Hematopoietic multipotent progenitor cell treated with erythropoietin and hydrocortisone succinate and interleukin-3 and kit ligand, for 15 days (in vitro differentiated cells): ENCODE measurements at regions not wholly inside any gene's neighbourhood (a gene's known extent, or its start where the extent isn't known, plus 50 kb on each side); places are given as distances from the start of the nearest gene placed in this dataset.

ENCODE experiments used
- DNase-seq: peaks from one replicate; pipeline ENCODE4 v3.0.0-alpha.2; 2015; ENCODE audit warnings: low spot score

- DNase-seq = peak; percentile 11
Measured at GRCh38 chr4:175947117-175947722, 118.4 kb upstream of the WDR17 start.

- DNase-seq = no peak
Measured at GRCh38 chr4:175951794-175952193, 113.8 kb upstream of the WDR17 start.

GRCh38 chr4:175953116-175953515, 112.5 kb upstream of the WDR17 start:
- DNase-seq = no peak

GRCh38 chr4:175953960-175954521, 111.6 kb upstream of the WDR17 start:
- DNase-seq = no peak

- DNase-seq = no peak
Measured at GRCh38 chr4:175954685-175955084, 111.0 kb upstream of the WDR17 start.

- DNase-seq = no peak
Measured at GRCh38 chr4:175961604-175962003, 104.0 kb upstream of the WDR17 start.

- DNase-seq = no peak
Measured at GRCh38 chr4:175970072-175970471, 95.6 kb upstream of the WDR17 start.

GRCh38 chr4:175970724-175971123, 94.9 kb upstream of the WDR17 start:
- no peak for DNase-seq

- DNase-seq = no peak
Measured at GRCh38 chr4:175971388-175972179, 94.1 kb upstream of the WDR17 start.

- no peak for DNase-seq
Measured at GRCh38 chr4:175973027-175973923, 92.4 kb upstream of the WDR17 start.

GRCh38 chr4:175983636-175984035, 82.0 kb upstream of the WDR17 start:
- no peak for DNase-seq

GRCh38 chr4:175986668-175987067, 79.0 kb upstream of the WDR17 start:
- DNase-seq = no peak

GRCh38 chr4:175988511-175988910, 77.1 kb upstream of the WDR17 start:
- no peak for DNase-seq

- no peak for DNase-seq
Measured at GRCh38 chr4:175996206-175996605, 69.4 kb upstream of the WDR17 start.

GRCh38 chr4:175997291-175997690, 68.3 kb upstream of the WDR17 start:
- DNase-seq = no peak

GRCh38 chr4:175998782-175999181, 66.9 kb upstream of the WDR17 start:
- no peak for DNase-seq

GRCh38 chr4:175999944-176000343, 65.7 kb upstream of the WDR17 start:
- no peak for DNase-seq

- DNase-seq = no peak
Measured at GRCh38 chr4:176001151-176002006, 64.3 kb upstream of the WDR17 start.

- DNase-seq = no peak
Measured at GRCh38 chr4:176002007-176002613, 63.5 kb upstream of the WDR17 start.

GRCh38 chr4:176005766-176006165, 59.9 kb upstream of the WDR17 start:
- DNase-seq = no peak

- no peak for DNase-seq
Measured at GRCh38 chr4:176009254-176009653, 56.4 kb upstream of the WDR17 start.
